Cardiac muscle cell (in vitro differentiated cells and primary cell): ENCODE measurements at regions not wholly inside any gene's neighbourhood (a gene's known extent, or its start where the extent isn't known, plus 50 kb on each side); places are given as distances from the start of the nearest gene placed in this dataset.

Experiments used
- DNase-seq, 2 donors: peaks; one replicate each; pipeline versions ENCODE4 v3.0.0 to v3.0.0-alpha.2; 2010 to 2017; ENCODE audit warnings: low read depth in 1 of 2, low spot score in 1 of 2
- H3K27ac ChIP-seq: fragments of 200-600 bp; sonication (generic); 2 replicates; pipeline ENCODE4 v1.5.1; 2016
- H3K27me3 ChIP-seq: fragments of 200-600 bp; sonication (generic); 2 replicates; pipeline ENCODE4 v1.6.0; 2016; ENCODE audit warnings: control low read depth
- H3K36me3 ChIP-seq: fragments of 200-600 bp; sonication (generic); 2 replicates; pipeline ENCODE4 v1.5.1; 2016; ENCODE audit warnings: control low read depth
- H3K4me1 ChIP-seq: fragments of 200-600 bp; sonication (generic); 2 replicates; pipeline ENCODE4 v1.8.1; 2017; ENCODE audit warnings: low read depth, mild to moderate bottlenecking, mixed run types
- H3K4me3 ChIP-seq: fragments of 200-600 bp; sonication (generic); 2 replicates; pipeline ENCODE4 v1.5.1; 2016; ENCODE audit warnings: mild to moderate bottlenecking
- H3K9me3 ChIP-seq: fragments of 200-600 bp; sonication (generic); 2 replicates; pipeline ENCODE4 v1.5.1; 2017; ENCODE audit warnings: low read depth, mild to moderate bottlenecking, control low read depth
- TF ChIP-seq, protein P1 (sequence below): IDR thresholded peaks from 2 replicates; pipeline ENCODE4 v1.5.1; 2012; ENCODE audit warnings: low read depth, mild to moderate bottlenecking, low read length

DNA sequence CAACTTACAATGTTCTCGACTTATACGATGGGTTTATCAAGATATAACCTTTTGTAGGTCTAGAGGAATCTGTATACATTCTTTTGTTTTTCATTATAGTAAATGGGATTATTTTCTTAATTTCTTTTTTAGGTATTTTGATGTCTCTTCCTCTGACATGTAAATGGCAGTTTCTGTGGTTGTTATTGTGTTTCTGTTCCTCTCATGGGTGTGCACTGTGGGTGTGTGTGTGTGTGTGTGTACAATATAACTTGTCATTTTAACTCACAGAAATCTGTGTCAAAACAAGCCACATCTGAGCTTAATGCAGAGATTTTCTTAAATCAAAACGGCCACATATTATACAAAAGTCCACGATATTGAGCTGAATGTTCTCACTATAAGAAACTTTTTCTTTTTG, 1300.8 kb upstream of the B3GALT2 start:
- TF ChIP-seq, protein P1, sequence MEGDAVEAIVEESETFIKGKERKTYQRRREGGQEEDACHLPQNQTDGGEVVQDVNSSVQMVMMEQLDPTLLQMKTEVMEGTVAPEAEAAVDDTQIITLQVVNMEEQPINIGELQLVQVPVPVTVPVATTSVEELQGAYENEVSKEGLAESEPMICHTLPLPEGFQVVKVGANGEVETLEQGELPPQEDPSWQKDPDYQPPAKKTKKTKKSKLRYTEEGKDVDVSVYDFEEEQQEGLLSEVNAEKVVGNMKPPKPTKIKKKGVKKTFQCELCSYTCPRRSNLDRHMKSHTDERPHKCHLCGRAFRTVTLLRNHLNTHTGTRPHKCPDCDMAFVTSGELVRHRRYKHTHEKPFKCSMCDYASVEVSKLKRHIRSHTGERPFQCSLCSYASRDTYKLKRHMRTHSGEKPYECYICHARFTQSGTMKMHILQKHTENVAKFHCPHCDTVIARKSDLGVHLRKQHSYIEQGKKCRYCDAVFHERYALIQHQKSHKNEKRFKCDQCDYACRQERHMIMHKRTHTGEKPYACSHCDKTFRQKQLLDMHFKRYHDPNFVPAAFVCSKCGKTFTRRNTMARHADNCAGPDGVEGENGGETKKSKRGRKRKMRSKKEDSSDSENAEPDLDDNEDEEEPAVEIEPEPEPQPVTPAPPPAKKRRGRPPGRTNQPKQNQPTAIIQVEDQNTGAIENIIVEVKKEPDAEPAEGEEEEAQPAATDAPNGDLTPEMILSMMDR: no peak
- Histone ChIP-seq H3K27ac (no peak overlapping the region), H3K4me3 (no peak overlapping the region), H3K27me3 (no peaks in the 10 kb centered on the region), H3K4me1 (no peaks in the 10 kb centered on the region), H3K36me3 (no peaks in the 10 kb centered on the region), H3K9me3 (no peaks in the 10 kb centered on the region)
- no peak for DNase-seq

DNA sequence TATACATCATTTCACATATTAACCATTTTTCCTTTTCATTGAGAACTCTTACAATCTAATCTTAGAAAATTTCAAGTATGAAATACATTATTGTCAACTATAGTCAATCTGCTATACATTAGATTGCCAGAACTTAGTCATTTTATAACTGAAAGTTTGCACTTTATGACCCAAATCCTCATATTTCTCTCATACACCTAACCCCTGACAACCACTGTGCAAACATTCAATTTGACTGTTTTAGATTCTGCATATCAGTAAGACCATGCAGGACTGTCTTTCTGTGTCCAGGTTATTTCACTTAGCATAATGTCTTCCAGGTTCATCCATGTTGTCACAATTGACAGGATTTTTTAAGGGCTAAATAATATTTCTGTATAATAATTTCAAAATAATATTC, 1299.0 kb upstream of the B3GALT2 start:
- DNase-seq: no peak
- H3K36me3 ChIP-seq: no peaks in the 10 kb centered on the region
- TF ChIP-seq, protein P1: no peak
- no peaks in the 10 kb centered on the region for H3K9me3 ChIP-seq
- no peaks in the 10 kb centered on the region for H3K27me3 ChIP-seq
- no peak overlapping the region for H3K27ac ChIP-seq
- no peak overlapping the region for H3K4me3 ChIP-seq
- no peaks in the 10 kb centered on the region for H3K4me1 ChIP-seq

DNA sequence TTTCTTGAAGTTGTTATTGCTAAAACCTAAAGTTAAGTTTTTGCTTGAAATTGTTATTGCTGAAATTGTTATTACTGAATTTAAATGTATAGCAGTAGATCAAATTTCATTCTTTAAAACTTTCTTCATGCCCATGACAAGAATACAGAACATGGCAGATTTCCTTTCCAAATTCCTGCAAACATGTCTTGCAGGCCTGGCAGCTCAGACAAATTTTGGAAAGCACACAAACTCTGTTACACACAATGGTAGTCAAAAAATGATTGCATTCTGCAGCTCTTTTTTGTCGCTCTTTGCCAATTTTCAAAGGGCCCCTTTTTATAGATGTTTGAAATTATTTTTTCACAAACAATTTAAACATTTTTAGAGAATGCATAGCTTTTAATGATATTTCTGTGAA, 1292.3 kb upstream of the B3GALT2 start:
- Histone ChIP-seq H3K4me3 (no peak overlapping the region), H3K36me3 (no peaks in the 10 kb centered on the region), H3K27me3 (no peaks in the 10 kb centered on the region), H3K9me3 (no peaks in the 10 kb centered on the region), H3K27ac (no peak overlapping the region), H3K4me1 (peaks cover 4% of the 10 kb centered on the region)
- DNase-seq: no peak
- TF ChIP-seq, protein P1: no peak

DNA sequence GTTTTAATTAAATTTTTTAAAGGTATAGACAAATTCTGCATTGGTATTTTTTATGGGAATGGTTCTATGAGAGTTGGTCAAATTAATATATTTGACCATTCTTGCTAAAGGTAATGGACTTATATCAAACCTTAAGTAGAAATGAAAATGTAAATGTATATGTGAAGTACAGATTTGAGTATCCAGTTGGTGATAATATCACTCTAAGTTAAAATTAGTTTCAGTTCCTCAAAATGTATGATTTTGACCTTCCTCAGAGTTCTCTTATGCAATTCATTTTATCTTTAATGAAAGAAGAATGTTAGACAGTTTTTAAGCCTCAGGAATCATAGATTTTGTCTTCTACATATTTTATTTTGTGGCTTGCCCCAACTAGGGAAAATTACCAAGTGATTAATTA, 1291.5 kb upstream of the B3GALT2 start:
- no peak for DNase-seq
- Histone ChIP-seq H3K9me3 (no peaks in the 10 kb centered on the region), H3K4me3 (no peak overlapping the region), H3K27ac (no peak overlapping the region), H3K4me1 (peaks cover 4% of the 10 kb centered on the region), H3K27me3 (no peaks in the 10 kb centered on the region), H3K36me3 (no peaks in the 10 kb centered on the region)
- TF ChIP-seq, protein P1: no peak

DNA sequence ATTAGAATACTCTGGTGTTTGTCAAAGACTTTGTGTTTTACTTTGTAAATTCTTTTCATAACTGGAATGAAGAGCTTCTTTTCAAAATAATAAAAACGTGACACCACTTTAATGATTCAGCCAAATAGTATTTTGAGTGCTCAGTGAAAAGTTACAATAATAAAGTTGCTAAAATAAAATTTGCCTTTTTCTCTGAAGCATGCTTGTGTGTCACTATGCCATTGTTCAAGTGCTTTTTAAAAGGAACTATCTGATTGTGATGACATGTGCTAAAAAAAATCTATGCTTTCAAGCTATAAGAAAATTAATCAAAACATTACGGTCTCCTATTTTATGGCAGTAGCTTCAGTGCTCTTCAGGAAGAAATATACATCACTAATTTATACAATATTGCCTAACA, 1290.5 kb upstream of the B3GALT2 start:
- no peak overlapping the region for H3K27ac ChIP-seq
- no peaks in the 10 kb centered on the region for H3K9me3 ChIP-seq
- no peaks in the 10 kb centered on the region for H3K36me3 ChIP-seq
- TF ChIP-seq, protein P1: no peak
- H3K27me3 ChIP-seq: no peaks in the 10 kb centered on the region
- DNase-seq: no peak
- H3K4me3 ChIP-seq: no peak overlapping the region
- H3K4me1 ChIP-seq: peaks cover 4% of the 10 kb centered on the region

DNA sequence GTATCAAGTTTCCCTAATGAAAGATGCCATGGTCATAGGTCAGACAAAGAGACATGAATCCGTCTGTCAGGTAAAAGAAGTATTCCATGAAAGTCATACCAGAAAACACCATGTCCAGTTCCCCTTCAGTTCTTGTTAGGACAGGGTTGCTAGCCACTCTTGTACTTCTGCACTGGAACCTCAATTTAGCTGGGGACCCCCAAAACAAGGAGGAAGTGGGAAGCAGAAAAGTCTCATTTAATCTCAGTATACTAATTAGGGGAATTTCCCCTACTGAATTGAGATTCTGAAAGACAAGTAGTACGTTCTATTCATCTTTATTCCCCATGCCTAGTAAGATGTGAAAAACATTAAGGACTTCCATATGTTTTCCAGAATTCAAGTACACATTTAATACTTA, 1289.9 kb upstream of the B3GALT2 start:
- no peak for DNase-seq
- Histone ChIP-seq H3K27ac (no peak overlapping the region), H3K36me3 (no peaks in the 10 kb centered on the region), H3K4me3 (no peak overlapping the region), H3K27me3 (no peaks in the 10 kb centered on the region), H3K9me3 (no peaks in the 10 kb centered on the region), H3K4me1 (peaks cover 4% of the 10 kb centered on the region)
- TF ChIP-seq, protein P1: no peak
